Hematopoietic multipotent progenitor cell treated with erythropoietin and hydrocortisone succinate and interleukin-3 and kit ligand, for 15 days (in vitro differentiated cells): ENCODE measurements at regions not wholly inside any gene's neighbourhood (a gene's known extent, or its start where the extent isn't known, plus 50 kb on each side); places are given as distances from the start of the nearest gene placed in this dataset.
"Not testable (repeated sequence)": the region's sequence is repeated elsewhere in the genome, so short reads cannot be mapped to it uniquely, and the experiment has no call there.

Experiments used
- DNase-seq: peaks from one replicate; pipeline ENCODE4 v3.0.0-alpha.2; 2015; ENCODE audit warnings: low spot score

- no peak for DNase-seq
These were observed 152.8 kb upstream of the ZBED5 start for GRCh38 chr11:11010624-11011127.

GRCh38 chr11:11009179-11009578, 151.3 kb upstream of the ZBED5 start:
- DNase-seq = no peak

GRCh38 chr11:11004069-11004468, 146.2 kb upstream of the ZBED5 start:
- no peak for DNase-seq

- DNase-seq = no peak
These were observed 145.4 kb upstream of the ZBED5 start for GRCh38 chr11:11003226-11003625.

- DNase-seq = no peak
These were observed 142.9 kb upstream of the ZBED5 start for GRCh38 chr11:11000579-11001283.

- no peak for DNase-seq
These were observed 140.8 kb upstream of the ZBED5 start for GRCh38 chr11:10998674-10999073.

GRCh38 chr11:10996678-10997077, 138.8 kb upstream of the ZBED5 start:
- DNase-seq = no peak

GRCh38 chr11:10993640-10994039, 135.8 kb upstream of the ZBED5 start:
- no peak for DNase-seq

GRCh38 chr11:10993186-10993585, 135.3 kb upstream of the ZBED5 start:
- DNase-seq = no peak

- no peak for DNase-seq
These were observed 133.5 kb upstream of the ZBED5 start for GRCh38 chr11:10991393-10991792.

- no peak for DNase-seq
These were observed 132.9 kb upstream of the ZBED5 start for GRCh38 chr11:10990637-10991193.

GRCh38 chr11:10990160-10990559, 132.3 kb upstream of the ZBED5 start:
- no peak for DNase-seq

GRCh38 chr11:10986006-10986405, 128.2 kb upstream of the ZBED5 start:
- DNase-seq = no peak

GRCh38 chr11:10984742-10985141, 126.9 kb upstream of the ZBED5 start:
- DNase-seq = no peak

GRCh38 chr11:10984250-10984649, 126.4 kb upstream of the ZBED5 start:
- DNase-seq = no peak

GRCh38 chr11:10982704-10983510, 125.1 kb upstream of the ZBED5 start:
- no peak for DNase-seq

GRCh38 chr11:10979529-10979928, 121.7 kb upstream of the ZBED5 start:
- DNase-seq = no peak

- no peak for DNase-seq
These were observed 120.3 kb upstream of the ZBED5 start for GRCh38 chr11:10978198-10978597.

GRCh38 chr11:10975287-10975721, 117.5 kb upstream of the ZBED5 start:
- no peak for DNase-seq

- no peak for DNase-seq
These were observed 115.6 kb upstream of the ZBED5 start for GRCh38 chr11:10973416-10973815.

GRCh38 chr11:10970926-10971325, 113.1 kb upstream of the ZBED5 start:
- no peak for DNase-seq

GRCh38 chr11:10969387-10969786, 111.5 kb upstream of the ZBED5 start:
- DNase-seq = no peak

- DNase-seq = not testable (repeated sequence)
These were observed 99.0 kb upstream of the ZBED5 start for GRCh38 chr11:10956884-10957283.
